Liver (tissue), 8 donors: ENCODE measurements at regions not wholly inside any gene's neighbourhood (a gene's known extent, or its start where the extent isn't known, plus 50 kb on each side); places are given as distances from the start of the nearest gene placed in this dataset.

Source experiments
- DNase-seq: peaks from one replicate; pipeline ENCODE4 v3.0.0-alpha.2; 2017; ENCODE audit warnings: low spot score
- H3K27ac ChIP-seq, 2 donors: one replicate each; pipeline ENCODE4 v1.7.0; 2013; ENCODE audit warnings: inconsistent platforms in 2 of 2, low read length in 2 of 2, control low read depth in 1 of 2, low read depth in 1 of 2, mild to moderate bottlenecking in 1 of 2
- H3K27me3 ChIP-seq, 4 donors: one replicate each; pipeline versions ENCODE4 v1.6.1 to v1.7.0; 2013; ENCODE audit warnings: low read length in 3 of 4, inconsistent platforms in 1 of 4, mild to moderate bottlenecking in 1 of 4, moderate library complexity in 1 of 4; ENCODE audit not compliant: control insufficient read depth in 4 of 4, insufficient read depth in 4 of 4
- H3K36me3 ChIP-seq, 4 donors: one replicate each; pipeline versions ENCODE4 v1.6.1 to v1.7.0; 2013; ENCODE audit warnings: low read length in 3 of 4, mild to moderate bottlenecking in 3 of 4, low read depth in 1 of 4, moderate library complexity in 1 of 4; ENCODE audit not compliant: control insufficient read depth in 4 of 4, insufficient read depth in 3 of 4
- H3K4me1 ChIP-seq, 4 donors: one replicate each; pipeline versions ENCODE4 v1.6.1 to v1.7.0; 2013; ENCODE audit warnings: low read length in 3 of 4, mild to moderate bottlenecking in 3 of 4, moderate library complexity in 1 of 4; ENCODE audit not compliant: control insufficient read depth in 4 of 4, insufficient read depth in 4 of 4
- H3K4me3 ChIP-seq, 3 donors: one replicate each; pipeline versions ENCODE4 v1.6.1 to v1.7.0; 2013; ENCODE audit warnings: low read length in 3 of 3, control low read depth in 1 of 3, low read depth in 1 of 3, mild to moderate bottlenecking in 1 of 3
- H3K9ac ChIP-seq, 2 donors: one replicate each; pipeline ENCODE4 v1.7.0; 2013; ENCODE audit warnings: low read length in 2 of 2, mild to moderate bottlenecking in 2 of 2, moderate library complexity in 2 of 2, control low read depth in 1 of 2, low read depth in 1 of 2
- H3K9me3 ChIP-seq, 4 donors: one replicate each; pipeline versions ENCODE4 v1.6.1 to v1.7.0; 2013; ENCODE audit warnings: low read length in 3 of 4; ENCODE audit not compliant: control insufficient read depth in 4 of 4
- ATF3 ChIP-seq: IDR thresholded peaks from 2 replicates; pipeline ENCODE4 v1.6.1; 2016; ENCODE audit warnings: antibody characterized with exemption
- CTCF ChIP-seq: fragments of 150-350 bp; IDR thresholded peaks from 2 replicates; pipeline ENCODE4 v1.5.1; 2017; ENCODE audit warnings: improper control_type of control experiment, low read depth, low read length; ENCODE audit not compliant: missing input control
- EGR1 ChIP-seq, 2 donors: IDR thresholded peaks; 2 replicates each; pipeline ENCODE4 v1.6.1; 2016 to 2018; ENCODE audit warnings: antibody characterized with exemption in 2 of 2, low read depth in 2 of 2
- FOXA2 ChIP-seq: IDR thresholded peaks from 2 replicates; pipeline ENCODE4 v1.6.1; 2016; ENCODE audit warnings: antibody characterized with exemption
- GABPA ChIP-seq, 2 donors: IDR thresholded peaks in 1 of 2; conservative IDR thresholded peaks in 1 of 2; 2 replicates each; pipeline ENCODE4 v1.6.1; 2016; ENCODE audit warnings: antibody characterized with exemption in 2 of 2, mild to moderate bottlenecking in 1 of 2, moderate library complexity in 1 of 2
- HNF4G ChIP-seq: IDR thresholded peaks from 2 replicates; pipeline ENCODE4 v1.6.1; 2016; ENCODE audit warnings: antibody characterized with exemption
- JUND ChIP-seq, 2 donors: IDR thresholded peaks; 2 replicates each; pipeline ENCODE4 v1.6.1; 2016; ENCODE audit warnings: antibody characterized with exemption in 2 of 2
- NR2F2 ChIP-seq: IDR thresholded peaks from 2 replicates; pipeline ENCODE4 v1.6.1; 2016; ENCODE audit warnings: antibody characterized with exemption
- RAD21 ChIP-seq, 2 donors: IDR thresholded peaks; 2 replicates each; pipeline ENCODE4 v1.6.1; 2016; ENCODE audit warnings: antibody characterized with exemption in 2 of 2, mild to moderate bottlenecking in 2 of 2
- REST ChIP-seq: IDR thresholded peaks from 2 replicates; pipeline ENCODE4 v1.6.1; 2016; ENCODE audit warnings: antibody characterized with exemption, mild to moderate bottlenecking
- RXRA ChIP-seq, 2 donors: IDR thresholded peaks; 2 replicates each; pipeline ENCODE4 v1.6.1; 2017 to 2018; ENCODE audit warnings: antibody characterized with exemption in 2 of 2, mild to moderate bottlenecking in 1 of 2
- SP1 ChIP-seq: IDR thresholded peaks from 2 replicates; pipeline ENCODE4 v1.6.1; 2018; ENCODE audit warnings: antibody characterized with exemption, mild to moderate bottlenecking
- TAF1 ChIP-seq: conservative IDR thresholded peaks from 2 replicates; pipeline ENCODE4 v1.6.1; 2016; ENCODE audit warnings: antibody characterized with exemption, mild to moderate bottlenecking
- ZBTB33 ChIP-seq: IDR thresholded peaks from 2 replicates; pipeline ENCODE4 v1.6.1; 2016; ENCODE audit warnings: antibody characterized with exemption
- WGBS: extraction: QIAGEN DNeasy Blood & Tissue Kit; methylation state at CpG from one replicate; pipeline ENCODE4 v1.1.7; 2013; 5-methylcytosine and 5-hydroxymethylcytosine counted together
- donor health status: healthy.
- donor health status: healthy.
- donor health status: healthy.
- donor health status: healthy.
- donor health status: healthy.

GRCh38 chr6:167710363-167710920 lies 116.3 kb upstream of the AFDN start:
- TF ChIP-seq REST (no peak), NR2F2 (no peak), JUND (IDR thresholded peaks at IDR 0.05) (no peak), TAF1 (no peak), RAD21 (IDR thresholded peaks at IDR 0.05) (no peak), HNF4G (no peak), FOXA2 (no peak), SP1 (no peak), EGR1 (IDR thresholded peaks at IDR 0.05; ENCODE audit: low read depth in 2 of 2) (no peak), RXRA (IDR thresholded peaks at IDR 0.05) (no peak), GABPA (IDR thresholded peaks at IDR 0.05 in 1 of 2, conservative IDR thresholded peaks at IDR 0.05 in 1 of 2) (no peak), ZBTB33 (no peak)
- Histone ChIP-seq H3K36me3 (no peaks in the 10 kb centered on the region), H3K9ac (no peak overlapping the region), H3K4me3 (no peak overlapping the region), H3K27ac (no peak overlapping the region), H3K9me3 (no peaks in the 10 kb centered on the region), H3K27me3 (no peaks in the 10 kb centered on the region), H3K4me1 (no peaks in the 10 kb centered on the region)
- DNase-seq, result no peak
- 91% methylated on average over 13 of the region's 13 CpGs for WGBS

GRCh38 chr6:167711211-167711610 lies 115.5 kb upstream of the AFDN start:
- H3K27me3 ChIP-seq, result no peaks in the 10 kb centered on the region
- TF ChIP-seq ZBTB33 (no peak), ATF3 (no peak), JUND (IDR thresholded peaks at IDR 0.05) (no peak), HNF4G (no peak), CTCF (no peak)
- no peak for DNase-seq
- WGBS, result 93% methylated on average over 8 of the region's 8 CpGs
- no peaks in the 10 kb centered on the region for H3K4me1 ChIP-seq
- H3K36me3 ChIP-seq, result no peaks in the 10 kb centered on the region
- no peak overlapping the region for H3K9ac ChIP-seq
- no peak overlapping the region for H3K27ac ChIP-seq
- no peaks in the 10 kb centered on the region for H3K9me3 ChIP-seq
- H3K4me3 ChIP-seq, result no peak overlapping the region
